ENCODE measurements at regions not wholly inside any gene's neighbourhood (a gene's known extent, or its start where the extent isn't known, plus 50 kb on each side); places are given as distances from the start of the nearest gene placed in this dataset.

GRCh38 chr4:58602731-58603359 lies 1492.7 kb upstream of the IGFBP7 start:
- Histone ChIP-seq H3K4me1 (ENCODE audit: control insufficient read depth in 2 of 3, insufficient read depth in 2 of 3, low read depth in 1 of 3, low read length in 3 of 3) (no peaks in the 10 kb centered on the region), H3K36me3 (ENCODE audit: control insufficient read depth in 2 of 3, insufficient read depth in 3 of 3, low read length in 3 of 3) (no peaks in the 10 kb centered on the region), H3K9ac (ENCODE audit: low read length in 3 of 3) (no peak overlapping the region), H3K27ac (ENCODE audit: low read depth in 2 of 2, low read length in 2 of 2) (no peak overlapping the region), H3K4me3 (ENCODE audit: low read length in 3 of 3) (no peak overlapping the region), H3K9me3 (ENCODE audit: control insufficient read depth in 2 of 3, insufficient read depth in 1 of 3, low read length in 3 of 3) (no peaks in the 10 kb centered on the region), H3K27me3 (ENCODE audit: control insufficient read depth, insufficient read depth, low read length) (no peaks in the 10 kb centered on the region)
- intact Hi-C loops (cut with DNase I): no loop called here
- FAIRE-seq: no peak
- DNase-seq: no peak
- TF ChIP-seq CTCF (IDR thresholded peaks at IDR 0.05; ENCODE audit: borderline replicate concordance, extremely low read depth, insufficient read depth): no peak

- no peak for TF ChIP-seq CTCF (IDR thresholded peaks at IDR 0.05; ENCODE audit: borderline replicate concordance, extremely low read depth, insufficient read depth)
- Histone ChIP-seq H3K36me3 (ENCODE audit: control insufficient read depth in 2 of 3, insufficient read depth in 3 of 3, low read length in 3 of 3) (no peaks in the 10 kb centered on the region), H3K27ac (ENCODE audit: low read depth in 2 of 2, low read length in 2 of 2) (no peak overlapping the region), H3K4me3 (ENCODE audit: low read length in 3 of 3) (no peak overlapping the region), H3K4me1 (ENCODE audit: control insufficient read depth in 2 of 3, insufficient read depth in 2 of 3, low read depth in 1 of 3, low read length in 3 of 3) (no peaks in the 10 kb centered on the region), H3K9ac (ENCODE audit: low read length in 3 of 3) (no peak overlapping the region), H3K27me3 (ENCODE audit: control insufficient read depth, insufficient read depth, low read length) (no peaks in the 10 kb centered on the region), H3K9me3 (ENCODE audit: control insufficient read depth in 2 of 3, insufficient read depth in 1 of 3, low read length in 3 of 3) (no peaks in the 10 kb centered on the region)
- no peak for FAIRE-seq
- no peak for DNase-seq
- intact Hi-C loops (cut with DNase I): no loop called here
These were observed 1491.8 kb upstream of the IGFBP7 start for GRCh38 chr4:58602022-58602421.

- Histone ChIP-seq H3K27me3 (ENCODE audit: control insufficient read depth, insufficient read depth, low read length) (no peaks in the 10 kb centered on the region), H3K27ac (ENCODE audit: low read depth in 2 of 2, low read length in 2 of 2) (no peak overlapping the region), H3K36me3 (ENCODE audit: control insufficient read depth in 2 of 3, insufficient read depth in 3 of 3, low read length in 3 of 3) (no peaks in the 10 kb centered on the region), H3K4me3 (ENCODE audit: low read length in 3 of 3) (no peak overlapping the region), H3K9me3 (ENCODE audit: control insufficient read depth in 2 of 3, insufficient read depth in 1 of 3, low read length in 3 of 3) (no peaks in the 10 kb centered on the region), H3K4me1 (ENCODE audit: control insufficient read depth in 2 of 3, insufficient read depth in 2 of 3, low read depth in 1 of 3, low read length in 3 of 3) (no peaks in the 10 kb centered on the region), H3K9ac (ENCODE audit: low read length in 3 of 3) (no peak overlapping the region)
- FAIRE-seq: no peak
- TF ChIP-seq CTCF (IDR thresholded peaks at IDR 0.05; ENCODE audit: borderline replicate concordance, extremely low read depth, insufficient read depth): no peak
- no peak for DNase-seq
- intact Hi-C loops (cut with DNase I): no loop called here
These were observed 1490.1 kb upstream of the IGFBP7 start for GRCh38 chr4:58600290-58600689.

- FAIRE-seq: no peak
- intact Hi-C loops (cut with DNase I): no loop called here
- no peak overlapping the region for H3K27ac ChIP-seq (ENCODE audit: low read depth in 2 of 2, low read length in 2 of 2)
- no peak for DNase-seq
- no peaks in the 10 kb centered on the region for H3K9me3 ChIP-seq (ENCODE audit: control insufficient read depth in 2 of 3, insufficient read depth in 1 of 3, low read length in 3 of 3)
- no peaks in the 10 kb centered on the region for H3K4me1 ChIP-seq (ENCODE audit: control insufficient read depth in 2 of 3, insufficient read depth in 2 of 3, low read depth in 1 of 3, low read length in 3 of 3)
- no peak for TF ChIP-seq CTCF (IDR thresholded peaks at IDR 0.05; ENCODE audit: borderline replicate concordance, extremely low read depth, insufficient read depth)
- H3K4me3 ChIP-seq (ENCODE audit: low read length in 3 of 3): no peak overlapping the region
- no peaks in the 10 kb centered on the region for H3K27me3 ChIP-seq (ENCODE audit: control insufficient read depth, insufficient read depth, low read length)
- H3K9ac ChIP-seq (ENCODE audit: low read length in 3 of 3): no peak overlapping the region
- no peaks in the 10 kb centered on the region for H3K36me3 ChIP-seq (ENCODE audit: control insufficient read depth in 2 of 3, insufficient read depth in 3 of 3, low read length in 3 of 3)
These were observed 1480.5 kb upstream of the IGFBP7 start for GRCh38 chr4:58590722-58591121.

Data from kidney (tissue), 13 donors.